ENCODE measurements at regions not wholly inside any gene's neighbourhood (a gene's known extent, or its start where the extent isn't known, plus 50 kb on each side); places are given as distances from the start of the nearest gene placed in this dataset.

- no peak overlapping the region for H3K27ac ChIP-seq
- TF ChIP-seq CTCF (conservative IDR thresholded peaks at IDR 0.05) = no peak
Measured at GRCh38 chr21:41641510-41641815, 125.4 kb downstream of the RIPK4 start.

DNA sequence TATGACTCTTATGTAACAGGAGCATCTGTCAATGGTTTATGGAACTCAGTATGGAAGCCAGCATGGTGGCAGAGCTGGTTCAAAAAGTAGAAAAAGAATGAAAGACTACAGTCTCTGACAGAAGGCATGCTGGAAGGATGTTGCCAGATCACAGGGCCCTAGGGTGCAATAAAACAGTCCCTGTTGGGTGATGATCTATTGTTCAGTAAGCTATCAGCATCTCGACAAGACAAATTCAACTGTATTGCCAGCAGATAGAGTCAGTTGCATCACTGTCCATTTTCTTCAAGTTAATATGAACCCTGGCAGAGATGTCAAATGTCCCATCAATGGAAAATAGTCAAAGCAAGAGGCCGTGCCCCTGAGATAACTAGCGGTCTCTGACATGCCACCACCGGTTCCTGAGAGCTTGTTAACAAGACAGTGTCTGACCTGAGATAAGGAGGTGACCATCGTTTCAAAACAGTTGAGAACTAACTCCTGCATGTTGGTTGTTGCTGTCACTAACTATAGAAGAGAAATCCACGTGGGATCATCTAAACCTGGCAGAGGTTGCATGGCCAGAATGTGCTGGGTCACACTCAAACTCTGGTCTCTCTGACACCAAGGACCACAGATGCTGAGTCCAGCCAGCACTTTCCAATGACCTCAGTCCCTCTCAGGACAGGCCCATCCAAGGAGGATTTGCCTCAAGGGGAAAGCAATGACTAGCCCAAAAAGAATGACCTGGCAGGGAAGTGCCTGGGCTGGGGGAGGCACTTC is 125.9 kb downstream of the RIPK4 start:
- no peak overlapping the region for H3K27ac ChIP-seq
- TF ChIP-seq CTCF (conservative IDR thresholded peaks at IDR 0.05) = no peak

DNA sequence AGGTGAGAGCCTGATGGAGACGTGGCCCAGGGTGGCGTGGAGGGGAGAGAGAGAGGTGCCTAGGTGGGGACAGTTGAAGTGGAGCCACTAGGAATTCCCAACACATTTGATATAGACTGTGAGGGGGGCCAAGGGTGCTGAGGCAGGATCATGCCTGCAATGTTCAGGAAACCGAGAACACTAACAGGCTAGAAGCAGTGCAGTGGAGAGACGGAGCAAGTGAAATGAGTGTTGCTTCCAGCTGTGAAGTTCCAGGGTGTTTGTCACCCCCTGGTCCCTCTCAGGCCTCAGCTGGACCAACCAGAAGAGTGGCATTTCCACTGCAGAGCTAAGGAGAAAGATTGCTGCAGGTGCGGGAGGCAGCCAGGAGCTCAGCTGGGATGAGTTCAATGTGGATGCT is 127.1 kb downstream of the RIPK4 start:
- no peak for TF ChIP-seq CTCF (conservative IDR thresholded peaks at IDR 0.05)
- H3K27ac ChIP-seq = no peak overlapping the region

- TF ChIP-seq CTCF (conservative IDR thresholded peaks at IDR 0.05) = no peak
- H3K27ac ChIP-seq = no peak overlapping the region
Measured at GRCh38 chr21:41639336-41639735, 127.5 kb downstream of the RIPK4 start.

DNA sequence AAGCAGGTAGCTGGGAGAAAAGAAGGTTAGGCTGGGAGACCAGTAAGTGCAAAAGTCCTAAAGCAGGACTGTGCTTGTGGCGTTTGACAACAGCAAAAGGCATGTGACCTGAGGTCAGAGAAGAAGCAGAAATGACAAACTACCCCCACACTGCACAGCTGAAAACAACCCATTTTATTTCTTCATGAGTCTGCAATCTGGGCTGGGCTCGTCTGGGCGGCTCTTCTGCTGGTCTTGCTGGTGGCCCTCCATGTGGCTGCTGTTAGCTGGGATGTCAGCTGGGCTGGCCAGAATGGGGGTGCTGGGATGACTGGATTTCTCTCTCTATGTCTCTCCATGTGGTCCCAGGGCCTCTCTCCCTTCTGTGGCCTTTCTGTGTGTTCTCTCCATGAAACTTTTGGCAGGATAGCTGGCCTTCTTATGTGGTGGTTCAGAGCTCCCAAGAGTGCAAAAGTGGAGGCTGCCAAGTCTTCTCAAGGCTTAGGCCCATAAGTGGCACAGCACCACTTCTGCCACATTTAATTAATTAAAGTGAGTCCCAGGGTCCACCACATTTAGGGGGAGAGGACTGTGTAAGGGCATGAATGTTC is 128.6 kb downstream of the RIPK4 start:
- no peak overlapping the region for H3K27ac ChIP-seq
- TF ChIP-seq CTCF (conservative IDR thresholded peaks at IDR 0.05) = no peak

DNA sequence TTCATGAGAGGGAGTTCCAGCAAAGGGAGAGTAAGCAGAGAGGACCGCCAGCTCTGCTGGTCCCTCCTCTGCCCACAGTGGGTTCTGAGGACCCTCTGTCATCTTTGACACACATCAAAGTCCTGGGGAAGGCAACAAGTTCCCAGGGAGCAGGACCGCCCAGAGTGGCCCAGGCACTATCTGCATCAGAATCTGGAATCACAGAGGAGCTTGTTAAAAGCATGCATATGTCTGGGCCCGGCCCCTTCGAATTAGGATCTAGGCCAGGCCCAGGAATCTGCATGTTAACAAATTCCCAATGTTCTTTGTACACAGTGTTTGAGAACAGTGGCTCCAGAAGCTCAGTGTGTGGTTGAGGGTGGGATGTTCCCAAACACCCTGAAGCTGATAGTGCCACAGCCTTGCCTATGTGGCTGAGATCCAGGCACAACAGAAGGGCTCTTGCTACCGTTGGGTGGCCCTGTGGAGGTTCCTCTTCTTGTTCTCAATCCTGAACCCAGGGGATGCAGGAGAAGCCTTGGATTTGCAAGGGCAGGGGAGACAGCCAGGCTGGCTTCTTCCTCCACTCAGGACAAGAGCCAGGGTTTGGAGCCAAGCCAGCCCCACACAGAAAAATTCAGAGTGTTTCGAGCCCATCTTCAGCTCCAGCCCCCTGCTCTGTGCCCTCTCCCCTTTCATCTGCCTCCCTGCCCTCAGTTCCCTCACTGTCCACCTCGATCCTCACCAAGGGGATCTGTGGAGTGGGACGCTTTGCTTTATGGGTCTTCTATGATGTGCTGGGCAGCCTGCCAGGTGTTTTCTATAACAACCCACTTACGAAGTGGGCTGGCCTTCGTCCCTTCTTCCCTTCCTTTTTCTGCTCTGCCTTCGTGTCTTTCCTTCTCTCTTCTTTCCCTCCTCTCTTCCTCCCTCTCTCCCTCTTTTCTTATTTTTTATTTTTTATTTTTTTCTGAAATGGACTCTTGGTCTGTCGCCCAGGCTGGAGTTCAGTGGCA is 129.0 kb upstream of the TMPRSS2 start:
- H3K27ac ChIP-seq = no peak overlapping the region
- TF ChIP-seq CTCF (conservative IDR thresholded peaks at IDR 0.05) = no peak

GRCh38 chr21:41635874-41636273 is 127.9 kb upstream of the TMPRSS2 start:
- no peak overlapping the region for H3K27ac ChIP-seq
- no peak for TF ChIP-seq CTCF (conservative IDR thresholded peaks at IDR 0.05)

All from VCaP (cell line).